ENCODE measurements at regions not wholly inside any gene's neighbourhood (a gene's known extent, or its start where the extent isn't known, plus 50 kb on each side); places are given as distances from the start of the nearest gene placed in this dataset.
"Not testable (repeated sequence)": the region's sequence is repeated elsewhere in the genome, so short reads cannot be mapped to it uniquely, and the experiment has no call there.

DNA sequence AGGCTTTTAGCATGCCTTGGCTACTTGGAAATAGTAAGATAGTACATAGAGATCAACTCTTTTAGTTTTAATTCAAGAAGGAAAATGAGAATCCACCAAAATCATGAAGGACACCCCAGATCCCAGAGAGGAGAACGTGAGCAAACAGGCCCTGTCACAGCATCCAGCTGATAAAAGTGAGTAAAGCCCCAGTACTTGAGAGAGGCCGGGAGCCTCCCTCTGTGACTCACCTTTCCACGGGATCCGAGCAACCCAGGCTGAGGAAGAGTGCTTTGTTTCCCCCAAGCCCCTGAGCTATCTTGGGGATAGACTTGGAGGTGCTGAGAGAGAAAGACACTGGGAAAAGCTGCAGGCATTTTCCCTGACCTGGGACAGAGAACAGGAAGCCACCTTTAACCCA, 238.6 kb downstream of the DUSP10 start:
- peaks cover 11 to 20% of the 10 kb centered on the region in 2 donors for H3K9me3 Mint-ChIP-seq
- H3K4me1 Mint-ChIP-seq: no peaks in the 10 kb centered on the region
- no peak overlapping the region for H3K27ac Mint-ChIP-seq
- DNase-seq: no peak
- H3K27me3 Mint-ChIP-seq: peaks cover 7% of the 10 kb centered on the region
- no peak overlapping the region for H3K4me3 Mint-ChIP-seq
- no peak for ATAC-seq

DNA sequence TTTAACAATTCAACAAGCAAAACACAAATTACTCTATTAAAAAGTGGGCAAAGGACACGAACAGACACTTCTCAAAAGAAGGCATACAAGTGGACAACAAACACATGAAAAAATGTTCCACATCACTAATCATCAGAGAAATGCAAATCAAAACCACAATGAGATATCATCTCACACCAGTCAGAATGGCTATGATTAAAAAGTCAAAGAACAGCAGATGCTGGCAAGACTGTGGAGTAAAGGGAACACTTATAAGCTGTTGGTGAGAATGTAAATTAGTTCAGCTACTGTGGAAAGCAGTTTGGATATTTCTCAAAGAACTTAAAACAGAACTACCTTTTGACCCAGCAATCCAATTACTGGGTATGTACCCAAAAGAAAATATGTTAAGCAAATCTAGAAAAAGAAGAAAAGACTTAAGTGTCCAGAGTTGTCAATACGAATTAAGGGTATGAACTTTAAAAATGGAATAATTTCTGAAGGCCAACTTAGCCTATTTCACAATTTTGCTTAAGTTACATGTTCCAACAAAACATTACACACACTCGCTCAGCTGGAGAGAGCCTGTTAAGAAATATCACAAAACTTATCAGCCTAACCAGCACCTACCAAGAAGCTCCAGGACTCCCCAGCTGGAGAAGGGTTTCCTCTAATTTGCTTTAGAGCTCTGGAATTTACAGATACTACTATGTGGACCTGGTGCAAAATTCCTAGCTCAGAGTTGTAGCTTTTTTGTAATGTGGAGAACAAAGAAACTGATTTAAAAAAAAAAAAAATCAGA, 232.1 kb downstream of the DUSP10 start:
- no peak for DNase-seq
- Mint-ChIP-seq H3K4me1 (no peaks in the 10 kb centered on the region), H3K27ac (no peak overlapping the region), H3K4me3 (no peak overlapping the region), H3K9me3 (peaks cover 10 to 12% of the 10 kb centered on the region in 2 donors), H3K27me3 (peaks cover 7% of the 10 kb centered on the region)
- no peak for ATAC-seq

DNA sequence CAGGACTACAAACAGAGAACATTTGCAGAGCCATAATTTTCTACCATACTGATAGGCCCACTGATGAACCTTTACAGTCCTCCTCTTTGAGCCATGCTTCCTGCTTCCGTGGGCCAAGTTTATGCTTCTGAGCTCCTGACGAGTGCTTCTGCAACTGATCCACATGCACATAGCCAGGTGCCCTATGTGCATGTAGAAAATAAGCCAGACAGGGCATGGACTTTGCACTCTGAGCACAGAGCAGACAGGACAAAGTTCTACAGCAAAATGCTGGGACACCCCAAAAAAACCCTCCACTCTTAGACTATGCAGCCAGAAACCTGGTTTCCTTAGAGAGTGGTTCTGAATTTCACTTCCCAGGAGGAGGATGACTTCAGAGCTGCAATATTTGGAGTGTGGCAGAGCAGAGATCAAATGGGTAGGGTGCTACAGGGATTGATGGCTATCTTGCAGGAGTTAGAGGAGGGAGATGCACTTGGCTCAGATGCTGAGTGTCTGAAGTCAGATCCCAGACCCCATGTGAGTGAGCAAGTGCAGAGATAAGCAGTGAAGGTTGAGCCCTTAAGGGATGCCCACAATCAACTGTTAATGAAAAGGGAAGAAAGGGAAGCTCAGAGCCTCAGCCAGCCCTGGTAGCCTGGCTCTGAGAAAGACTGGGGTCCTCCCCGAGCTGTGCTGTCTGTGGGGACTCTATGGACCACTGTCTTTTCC, 230.9 kb downstream of the DUSP10 start:
- Mint-ChIP-seq H3K27ac (no peak overlapping the region), H3K4me3 (no peak overlapping the region), H3K9me3 (no peaks in the 10 kb centered on the region), H3K27me3 (peaks cover 7% of the 10 kb centered on the region), H3K4me1 (no peaks in the 10 kb centered on the region)
- DNase-seq (no peak), ATAC-seq (peak; percentile 31)

DNA sequence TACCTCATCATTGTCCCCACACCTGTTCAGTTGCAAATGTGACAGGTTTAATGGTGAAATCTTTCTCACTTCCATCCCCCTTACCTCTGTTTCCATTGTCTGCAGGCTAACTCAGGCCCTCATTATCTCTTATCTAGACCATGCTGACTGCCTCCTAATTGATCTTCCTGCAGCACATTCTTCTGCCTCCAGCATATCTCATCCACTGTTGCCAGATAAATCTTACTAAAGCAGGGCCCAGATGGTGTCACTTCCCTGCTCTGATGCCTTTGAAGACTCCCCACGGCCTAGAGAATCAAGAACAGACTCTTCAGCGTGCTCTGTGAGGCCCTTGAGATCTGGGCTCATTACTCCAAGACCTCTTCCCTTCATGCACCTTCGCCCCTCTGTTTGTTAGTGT, 230.1 kb downstream of the DUSP10 start:
- Mint-ChIP-seq H3K4me3 (no peak overlapping the region), H3K27me3 (peaks cover 7% of the 10 kb centered on the region), H3K4me1 (no peaks in the 10 kb centered on the region), H3K27ac (no peak overlapping the region), H3K9me3 (no peaks in the 10 kb centered on the region)
- DNase-seq (no peak), ATAC-seq (no peak)

DNA sequence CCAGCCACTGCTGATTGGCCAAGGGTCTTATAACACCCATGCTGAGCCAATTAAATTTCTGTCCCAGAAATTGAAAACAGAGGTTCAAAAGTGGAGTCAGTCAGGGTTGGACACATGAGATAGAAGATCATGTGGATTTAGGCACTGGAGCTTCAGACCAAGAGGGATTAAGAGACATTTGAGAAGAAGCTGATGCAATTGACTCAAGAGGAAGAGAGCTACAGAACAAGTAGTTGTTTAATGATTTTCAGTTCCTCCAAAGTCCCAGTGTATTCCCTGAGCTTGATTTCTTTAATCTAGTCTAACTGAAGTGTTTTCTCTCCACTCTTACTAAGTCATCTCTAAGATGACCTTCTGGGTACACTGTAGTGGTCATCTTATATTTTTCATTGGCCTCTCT, 227.1 kb downstream of the DUSP10 start:
- Mint-ChIP-seq H3K27ac (peak overlapping the region in 1 of 2 donors; percentile 2), H3K4me3 (no peak overlapping the region), H3K9me3 (no peaks in the 10 kb centered on the region), H3K4me1 (no peaks in the 10 kb centered on the region), H3K27me3 (no peaks in the 10 kb centered on the region)
- ATAC-seq: no peak
- no peak for DNase-seq

DNA sequence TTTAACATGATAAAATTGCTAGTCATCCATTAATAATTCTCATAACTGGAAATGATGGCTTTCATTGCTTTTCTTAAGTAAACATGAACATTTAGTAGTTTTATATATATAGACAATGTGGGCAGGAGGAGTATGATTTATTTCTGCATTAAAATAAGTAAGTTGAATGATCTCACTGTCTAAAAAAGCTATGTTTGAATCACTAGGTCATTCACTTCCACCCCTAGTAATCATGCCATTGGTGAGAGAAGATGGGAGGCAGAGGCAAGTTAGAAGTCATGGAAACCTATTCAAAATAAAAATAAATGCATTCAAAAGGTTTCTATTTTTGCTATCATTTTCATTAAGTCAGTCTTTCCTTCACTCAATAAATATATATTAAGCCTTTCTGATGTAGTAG, 226.4 kb downstream of the DUSP10 start:
- H3K9me3 Mint-ChIP-seq: no peaks in the 10 kb centered on the region
- DNase-seq: no peak
- H3K4me3 Mint-ChIP-seq: no peak overlapping the region
- no peaks in the 10 kb centered on the region for H3K4me1 Mint-ChIP-seq
- no peak for ATAC-seq
- H3K27me3 Mint-ChIP-seq: no peaks in the 10 kb centered on the region
- no peak overlapping the region for H3K27ac Mint-ChIP-seq

DNA sequence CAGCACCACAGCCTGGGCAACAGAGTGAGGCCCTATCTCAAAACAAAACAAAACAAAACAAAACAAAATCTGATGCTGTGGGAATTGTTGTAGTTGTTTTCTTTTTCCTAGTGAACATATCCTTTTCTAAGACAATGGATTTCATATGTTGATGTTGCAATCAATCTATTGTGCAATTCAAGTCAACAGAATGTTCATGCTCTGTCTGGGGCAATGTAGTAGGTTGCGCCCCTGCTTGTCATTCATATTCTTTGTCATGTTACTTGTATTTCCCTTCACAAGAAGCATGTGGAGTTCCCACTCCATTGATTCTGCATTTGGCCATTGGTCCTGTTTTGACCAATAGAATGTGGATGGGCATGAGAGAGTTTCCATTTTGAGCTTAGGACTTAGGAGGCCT, 223.9 kb downstream of the DUSP10 start:
- Mint-ChIP-seq H3K27ac (no peak overlapping the region), H3K27me3 (no peaks in the 10 kb centered on the region), H3K4me1 (no peaks in the 10 kb centered on the region), H3K4me3 (no peak overlapping the region), H3K9me3 (no peaks in the 10 kb centered on the region)
- DNase-seq (no peak), ATAC-seq (no peak)

DNA sequence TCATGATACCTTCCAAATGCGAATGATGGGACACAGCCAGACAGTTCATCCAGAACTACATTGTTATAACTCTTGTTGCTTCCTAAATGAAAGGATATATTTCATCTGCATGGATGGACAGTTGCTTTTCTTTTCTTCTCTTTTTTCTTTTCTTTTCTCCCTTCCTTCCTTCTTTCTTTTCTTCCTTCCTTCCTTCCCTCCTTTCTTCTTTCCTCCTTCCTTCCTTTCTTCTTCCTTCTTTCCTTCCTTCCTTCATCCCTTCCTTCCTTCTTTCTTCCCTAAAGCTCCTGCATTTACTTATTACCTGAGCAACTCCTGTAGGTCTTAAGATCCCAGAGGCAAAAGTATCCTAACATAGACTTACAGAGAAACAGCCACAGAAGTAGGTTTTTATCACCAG, 221.6 kb downstream of the DUSP10 start:
- Mint-ChIP-seq H3K27me3 (no peaks in the 10 kb centered on the region), H3K9me3 (no peaks in the 10 kb centered on the region), H3K4me3 (no peak overlapping the region), H3K27ac (no peak overlapping the region), H3K4me1 (no peaks in the 10 kb centered on the region)
- no peak for DNase-seq
- no peak for ATAC-seq

DNA sequence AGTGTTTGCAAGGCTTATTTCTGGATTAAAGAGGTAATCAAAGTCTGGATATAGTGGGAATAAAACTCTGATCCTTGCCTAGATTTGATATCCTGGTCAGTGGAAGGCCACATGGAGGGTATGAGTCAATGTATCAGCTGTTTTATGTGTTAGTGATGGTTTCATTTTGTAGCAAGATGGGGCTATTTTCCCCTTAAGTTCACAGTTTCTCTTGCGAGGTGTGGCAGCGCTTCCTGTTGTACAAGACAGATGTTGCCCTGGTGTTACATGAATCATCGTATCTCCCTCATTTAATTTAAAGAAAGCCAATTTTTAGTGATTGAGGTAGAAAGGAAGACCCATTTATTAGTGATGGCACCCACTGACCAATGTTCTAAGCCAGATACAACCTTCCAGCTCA, 220.2 kb downstream of the DUSP10 start:
- DNase-seq (no peak), ATAC-seq (peak; percentile 69)
- Mint-ChIP-seq H3K27ac (peak overlapping the region in 1 of 2 donors; percentile 81), H3K9me3 (no peaks in the 10 kb centered on the region), H3K4me1 (no peaks in the 10 kb centered on the region), H3K27me3 (peaks cover 5% of the 10 kb centered on the region), H3K4me3 (no peak overlapping the region)

DNA sequence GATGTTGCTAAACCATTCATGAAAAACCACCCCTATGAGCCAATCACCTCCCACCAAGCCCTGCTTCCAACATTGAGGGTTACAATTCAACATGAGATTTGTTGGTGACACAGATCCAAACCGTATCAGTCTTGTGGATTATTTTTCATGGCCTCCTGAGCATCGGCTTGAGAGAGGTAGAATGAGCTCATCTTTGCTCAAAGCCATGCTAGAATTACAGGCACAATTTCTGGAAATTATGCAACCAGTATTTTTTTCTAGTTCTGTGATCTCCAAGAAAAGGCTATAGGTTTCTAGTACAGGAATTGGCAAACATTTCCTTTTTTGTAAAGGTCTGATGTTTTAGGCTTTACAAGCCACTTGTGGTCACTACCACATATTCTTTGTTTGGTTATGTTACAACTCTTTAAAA, 219.4 kb downstream of the DUSP10 start:
- H3K27ac Mint-ChIP-seq: peak overlapping the region in 1 of 2 donors; percentile 81
- H3K4me3 Mint-ChIP-seq: no peak overlapping the region
- H3K9me3 Mint-ChIP-seq: no peaks in the 10 kb centered on the region
- no peaks in the 10 kb centered on the region for H3K4me1 Mint-ChIP-seq
- ATAC-seq: peak; percentile 66
- no peak for DNase-seq
- H3K27me3 Mint-ChIP-seq: peaks cover 6% of the 10 kb centered on the region

DNA sequence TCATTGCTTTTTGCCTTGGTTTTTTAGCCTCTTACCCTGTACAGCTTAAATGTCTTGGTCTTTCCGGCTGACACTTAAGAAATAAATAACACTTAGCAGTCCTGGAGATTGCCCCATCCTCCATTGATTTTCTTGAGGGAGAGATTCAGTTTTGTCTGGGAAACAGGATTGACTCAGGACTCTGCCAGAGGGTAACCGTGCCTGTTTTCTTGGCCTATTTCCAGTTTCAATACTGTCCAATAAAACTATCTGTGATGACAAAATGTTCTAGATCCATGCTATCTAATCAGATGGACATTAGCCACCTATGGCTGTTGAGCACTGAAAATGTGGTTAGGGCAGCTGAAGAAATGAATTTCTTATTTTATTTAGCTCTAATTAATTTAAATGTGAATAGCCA, 216.1 kb downstream of the DUSP10 start:
- no peak overlapping the region for H3K27ac Mint-ChIP-seq
- H3K9me3 Mint-ChIP-seq: peaks cover 0 to 2% of the 10 kb centered on the region in 2 donors
- H3K27me3 Mint-ChIP-seq: peaks cover 17% of the 10 kb centered on the region
- H3K4me1 Mint-ChIP-seq: no peaks in the 10 kb centered on the region
- H3K4me3 Mint-ChIP-seq: no peak overlapping the region
- no peak for ATAC-seq
- DNase-seq: no peak

DNA sequence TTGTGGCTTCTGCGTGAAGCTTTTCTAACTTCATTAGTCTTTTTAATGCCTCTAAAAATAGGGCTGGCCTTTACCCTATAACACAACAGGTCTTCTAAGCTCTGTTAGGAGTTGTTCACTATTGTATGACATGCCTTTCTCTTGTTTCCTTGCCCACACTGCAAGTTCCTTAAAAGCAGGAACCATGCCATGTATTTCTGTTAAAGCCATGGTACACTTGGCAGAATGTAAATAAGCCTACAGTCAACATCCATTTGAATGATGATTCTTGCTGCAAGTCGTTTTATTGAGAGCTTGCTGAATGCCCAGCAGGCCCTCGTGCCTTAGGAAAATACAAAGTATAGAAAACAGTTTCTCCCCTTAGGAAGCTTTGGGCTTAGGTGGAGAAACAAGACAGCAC, 214.6 kb downstream of the DUSP10 start:
- Mint-ChIP-seq H3K27ac (no peak overlapping the region), H3K27me3 (peaks cover 30% of the 10 kb centered on the region), H3K4me3 (no peak overlapping the region), H3K9me3 (peaks cover 0 to 5% of the 10 kb centered on the region in 2 donors), H3K4me1 (no peaks in the 10 kb centered on the region)
- DNase-seq (no peak), ATAC-seq (no peak)

DNA sequence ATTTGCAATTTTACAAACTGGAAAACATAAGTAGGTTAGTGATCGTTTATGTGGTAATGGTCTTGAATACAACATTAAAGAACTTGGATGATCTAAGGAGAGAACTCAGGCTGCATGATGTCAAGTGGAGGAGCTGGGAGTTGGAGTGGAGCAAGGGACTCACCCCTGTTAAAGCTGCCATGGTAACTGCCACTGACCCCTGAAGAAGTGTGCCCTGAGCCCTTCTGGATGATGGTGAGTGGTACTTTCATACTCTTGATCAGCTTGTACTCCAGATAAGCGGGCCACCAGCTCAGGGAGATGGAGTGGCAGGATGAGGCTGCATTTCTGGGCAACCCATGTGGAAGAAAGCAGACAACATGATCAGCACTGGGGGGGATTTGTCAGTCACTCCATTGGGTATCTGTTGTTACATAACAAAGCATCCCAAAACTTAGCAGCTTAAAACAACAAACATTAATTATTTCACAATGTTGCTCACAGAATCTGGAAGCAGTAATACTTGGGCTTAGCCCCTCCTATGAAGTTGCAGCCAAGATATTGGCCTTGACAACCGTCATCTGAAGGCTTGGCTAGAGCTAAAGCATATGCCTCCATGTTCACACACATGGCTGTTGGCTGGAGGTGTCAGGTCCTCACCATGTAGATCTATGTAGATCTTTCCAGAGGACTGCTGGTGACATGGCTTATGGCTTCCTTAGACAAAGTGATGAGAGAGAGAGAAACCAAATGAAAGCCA, 213.8 kb downstream of the DUSP10 start:
- H3K27me3 Mint-ChIP-seq: peaks cover 35% of the 10 kb centered on the region
- peaks cover 0 to 5% of the 10 kb centered on the region in 2 donors for H3K9me3 Mint-ChIP-seq
- no peaks in the 10 kb centered on the region for H3K4me1 Mint-ChIP-seq
- H3K27ac Mint-ChIP-seq: peak overlapping the region in 1 of 2 donors; percentile 37
- H3K4me3 Mint-ChIP-seq: no peak overlapping the region
- DNase-seq (no peak), ATAC-seq (no peak)

DNA sequence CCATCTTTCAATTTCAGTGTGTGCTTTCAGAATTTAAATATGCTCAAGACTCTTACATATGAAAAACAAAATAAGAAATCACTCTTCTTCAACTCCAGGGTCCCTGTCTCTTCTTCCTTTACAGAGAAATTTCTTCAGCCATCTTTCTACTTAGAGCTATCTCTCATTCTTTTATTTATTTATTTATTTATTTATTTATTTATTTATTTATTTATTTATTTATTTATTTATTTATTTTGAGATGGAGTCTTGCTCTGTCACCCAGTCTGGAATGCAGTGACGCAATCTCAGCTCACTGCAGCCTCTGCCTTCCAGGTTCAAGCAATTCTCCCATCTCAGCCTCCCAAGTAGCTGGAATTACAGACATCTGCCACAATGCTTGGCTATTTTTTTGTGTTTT, 211.7 kb downstream of the DUSP10 start:
- not testable (repeated sequence) for H3K27ac Mint-ChIP-seq, H3K9me3 Mint-ChIP-seq, DNase-seq, H3K4me1 Mint-ChIP-seq, H3K4me3 Mint-ChIP-seq, ATAC-seq
- H3K27me3 Mint-ChIP-seq: peaks cover 38% of the 10 kb centered on the region

DNA sequence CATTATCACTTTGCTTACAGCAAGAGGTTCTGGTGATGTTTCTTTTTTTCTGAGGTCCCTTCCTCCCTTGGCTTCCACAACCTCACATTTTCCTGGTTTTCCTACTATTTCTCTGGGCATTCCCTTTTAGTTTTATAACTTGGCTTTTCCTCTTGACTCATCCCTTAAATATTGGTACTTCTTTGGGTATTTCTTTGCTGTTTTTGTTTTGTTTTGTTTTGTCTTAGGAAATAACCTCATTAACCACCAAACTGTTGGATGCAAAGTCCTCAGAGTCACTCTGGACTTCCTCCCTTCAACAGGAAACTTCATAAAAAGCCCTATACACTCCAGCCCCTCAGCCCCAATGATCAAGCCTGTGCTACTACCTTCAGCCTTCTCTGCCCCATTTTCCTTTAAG, 211.1 kb downstream of the DUSP10 start:
- ATAC-seq (no peak), DNase-seq (no peak)
- Mint-ChIP-seq H3K27me3 (peaks cover 45% of the 10 kb centered on the region), H3K4me1 (no peaks in the 10 kb centered on the region), H3K4me3 (no peak overlapping the region), H3K27ac (no peak overlapping the region), H3K9me3 (peaks cover 0 to 5% of the 10 kb centered on the region in 2 donors)

Data from stimulated activated naive CD8-positive, alpha-beta T cell treated with anti-CD3 and anti-CD28 coated beads, Interleukin-15, amount 100 ng/mL, for 72 hours (primary cell).